WI38 (cell line): ENCODE measurements at regions not wholly inside any gene's neighbourhood (a gene's known extent, or its start where the extent isn't known, plus 50 kb on each side); places are given as distances from the start of the nearest gene placed in this dataset.
"Not testable (repeated sequence)": the region's sequence is repeated elsewhere in the genome, so short reads cannot be mapped to it uniquely, and the experiment has no call there.

Experiments
- H3K4me3 ChIP-seq: 2 replicates; pipeline ENCODE4 v1.5.1; 2011; ENCODE audit warnings: low read depth, mild to moderate bottlenecking, control low read depth, low read length
- TF ChIP-seq, protein P1 (sequence below): IDR thresholded peaks from 2 replicates; pipeline ENCODE4 v1.5.1; 2012; ENCODE audit warnings: low read depth, mild to moderate bottlenecking, control low read depth, low read length

DNA sequence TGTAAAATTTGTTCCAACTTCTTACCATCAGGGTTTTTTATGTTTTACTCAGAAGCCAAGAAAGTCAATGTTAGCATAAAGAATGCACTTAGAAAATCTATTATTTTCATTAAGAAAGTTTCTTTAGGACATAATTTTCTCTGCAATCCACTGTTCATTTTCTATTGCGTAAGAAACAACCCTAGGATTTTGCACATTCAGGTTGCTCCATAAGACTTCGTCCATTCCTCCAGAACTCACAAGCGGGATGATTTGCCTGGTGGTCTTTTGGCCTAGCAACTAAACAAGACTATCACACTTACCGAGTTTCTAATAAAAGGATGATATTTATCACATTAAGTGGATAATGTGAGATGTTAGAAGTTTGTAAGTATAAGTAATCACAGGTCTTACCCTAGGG is 376.3 kb upstream of the INTU start:
- H3K4me3 ChIP-seq, result no peak overlapping the region
- TF ChIP-seq, protein P1, sequence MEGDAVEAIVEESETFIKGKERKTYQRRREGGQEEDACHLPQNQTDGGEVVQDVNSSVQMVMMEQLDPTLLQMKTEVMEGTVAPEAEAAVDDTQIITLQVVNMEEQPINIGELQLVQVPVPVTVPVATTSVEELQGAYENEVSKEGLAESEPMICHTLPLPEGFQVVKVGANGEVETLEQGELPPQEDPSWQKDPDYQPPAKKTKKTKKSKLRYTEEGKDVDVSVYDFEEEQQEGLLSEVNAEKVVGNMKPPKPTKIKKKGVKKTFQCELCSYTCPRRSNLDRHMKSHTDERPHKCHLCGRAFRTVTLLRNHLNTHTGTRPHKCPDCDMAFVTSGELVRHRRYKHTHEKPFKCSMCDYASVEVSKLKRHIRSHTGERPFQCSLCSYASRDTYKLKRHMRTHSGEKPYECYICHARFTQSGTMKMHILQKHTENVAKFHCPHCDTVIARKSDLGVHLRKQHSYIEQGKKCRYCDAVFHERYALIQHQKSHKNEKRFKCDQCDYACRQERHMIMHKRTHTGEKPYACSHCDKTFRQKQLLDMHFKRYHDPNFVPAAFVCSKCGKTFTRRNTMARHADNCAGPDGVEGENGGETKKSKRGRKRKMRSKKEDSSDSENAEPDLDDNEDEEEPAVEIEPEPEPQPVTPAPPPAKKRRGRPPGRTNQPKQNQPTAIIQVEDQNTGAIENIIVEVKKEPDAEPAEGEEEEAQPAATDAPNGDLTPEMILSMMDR, result no peak

DNA sequence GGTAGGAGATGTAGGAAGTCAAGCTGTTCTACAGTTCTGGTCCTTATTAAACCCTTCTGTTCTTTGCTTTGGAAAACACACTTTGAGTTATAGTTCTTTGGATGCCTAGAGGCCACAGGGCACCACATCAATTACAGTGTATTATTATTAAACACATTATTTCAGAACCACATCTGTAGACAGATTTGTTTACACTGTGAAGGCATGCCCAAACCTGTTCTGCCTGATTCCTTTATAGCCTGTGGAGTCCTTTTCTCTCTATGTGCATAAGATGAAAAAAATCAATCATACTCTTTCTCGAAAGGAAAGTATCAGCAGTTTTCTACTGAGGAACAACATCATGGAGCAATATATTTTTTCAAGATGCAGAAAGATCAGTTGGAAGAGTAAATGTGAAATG is 371.3 kb upstream of the INTU start:
- H3K4me3 ChIP-seq, result no peak overlapping the region
- TF ChIP-seq, protein P1, result no peak

DNA sequence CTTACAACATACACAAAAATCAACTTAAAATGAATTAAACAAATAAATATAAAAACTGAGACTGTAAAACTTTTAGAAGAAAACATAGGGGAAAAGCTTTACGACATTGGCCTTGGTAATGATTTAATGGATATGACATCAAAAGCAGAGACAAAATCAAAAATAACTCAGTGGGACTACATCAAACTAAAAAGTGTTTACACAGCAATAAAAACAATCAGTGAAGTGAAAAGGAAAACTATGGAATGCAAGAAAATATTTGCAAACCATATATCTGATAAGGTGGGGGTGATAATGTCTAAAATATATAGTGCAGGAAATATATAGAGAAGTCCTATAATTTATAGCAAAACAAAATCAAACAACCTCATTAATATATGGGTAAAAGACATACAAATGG is 364.4 kb upstream of the INTU start:
- no peak overlapping the region for H3K4me3 ChIP-seq
- TF ChIP-seq, protein P1, result no peak

DNA sequence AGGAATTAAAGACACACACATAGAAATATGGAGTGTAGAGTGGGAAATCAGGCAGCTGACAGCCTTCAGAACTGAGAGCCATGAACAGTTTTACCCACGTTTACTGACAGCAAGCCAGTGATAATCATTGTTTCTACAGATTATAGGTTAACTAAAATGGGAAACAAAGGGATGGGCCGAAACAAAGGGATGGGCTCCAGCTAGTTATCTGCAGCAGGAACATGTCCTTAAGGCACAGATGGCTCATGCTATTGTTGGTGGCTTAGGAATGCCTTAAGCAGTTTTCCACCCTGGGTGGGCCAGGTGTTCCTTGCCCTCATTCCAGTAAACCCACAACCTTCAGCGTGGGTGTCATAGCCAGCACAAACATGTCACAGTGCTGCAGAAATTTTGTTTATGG is 355.7 kb upstream of the INTU start:
- not testable (repeated sequence) for H3K4me3 ChIP-seq

DNA sequence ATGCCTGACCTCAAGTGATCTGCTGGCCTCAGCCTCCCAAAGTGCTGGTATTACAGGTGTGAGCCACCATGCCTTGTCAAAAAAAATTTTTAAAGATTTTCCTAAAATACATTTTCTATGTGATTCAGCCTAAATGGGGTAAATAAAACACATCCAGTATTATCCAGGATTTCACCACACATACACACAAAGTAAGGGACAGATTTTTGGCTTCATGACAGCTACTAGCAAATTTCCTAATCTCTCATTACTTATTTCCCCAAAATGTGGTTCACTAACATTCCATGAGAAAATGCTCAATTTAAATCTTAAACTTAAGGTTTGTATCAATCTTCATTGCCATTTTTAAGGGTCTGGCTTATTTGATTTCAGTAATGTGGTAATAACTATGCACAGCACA is 348.5 kb upstream of the INTU start:
- no peak overlapping the region for H3K4me3 ChIP-seq
- TF ChIP-seq, protein P1, result no peak

DNA sequence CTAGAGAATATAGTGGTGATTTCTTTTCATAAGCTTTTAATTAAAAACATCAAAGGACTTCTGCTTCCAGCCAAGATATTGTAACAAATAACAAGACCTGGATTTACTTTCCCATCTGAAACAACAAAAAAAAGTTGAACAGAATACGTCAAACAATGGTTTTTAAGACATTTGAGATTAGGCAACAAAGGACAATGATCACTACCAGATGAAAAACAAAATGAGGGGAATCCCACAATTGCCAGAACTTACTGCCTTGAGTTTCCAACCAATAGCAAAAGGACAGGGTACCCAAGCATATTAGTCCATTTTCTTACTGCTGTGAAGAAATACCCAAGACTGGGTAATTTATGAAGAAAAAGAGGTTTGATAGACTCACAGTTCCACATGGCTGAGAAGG is 341.4 kb upstream of the INTU start:
- no peak overlapping the region for H3K4me3 ChIP-seq
- TF ChIP-seq, protein P1, result no peak

DNA sequence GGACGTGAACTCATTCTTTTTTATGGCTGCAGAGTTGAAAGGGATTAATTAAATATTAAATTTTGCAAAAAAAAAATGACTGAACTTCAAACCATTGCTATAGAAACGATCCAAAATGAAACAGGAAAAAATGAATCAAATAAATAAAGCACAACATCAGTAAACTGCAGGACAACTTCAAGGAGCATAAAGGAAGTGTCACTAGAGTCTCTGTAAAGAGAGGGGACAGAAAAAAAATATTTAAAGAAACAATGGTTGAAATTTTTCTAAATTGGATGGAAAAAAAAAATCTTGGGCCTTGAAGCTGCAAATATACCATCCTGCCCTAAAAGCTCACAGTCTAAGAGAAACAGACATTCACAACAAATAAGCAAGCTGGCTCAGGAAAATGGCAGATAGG is 339.3 kb upstream of the INTU start:
- TF ChIP-seq, protein P1, result no peak
- H3K4me3 ChIP-seq, result no peak overlapping the region

DNA sequence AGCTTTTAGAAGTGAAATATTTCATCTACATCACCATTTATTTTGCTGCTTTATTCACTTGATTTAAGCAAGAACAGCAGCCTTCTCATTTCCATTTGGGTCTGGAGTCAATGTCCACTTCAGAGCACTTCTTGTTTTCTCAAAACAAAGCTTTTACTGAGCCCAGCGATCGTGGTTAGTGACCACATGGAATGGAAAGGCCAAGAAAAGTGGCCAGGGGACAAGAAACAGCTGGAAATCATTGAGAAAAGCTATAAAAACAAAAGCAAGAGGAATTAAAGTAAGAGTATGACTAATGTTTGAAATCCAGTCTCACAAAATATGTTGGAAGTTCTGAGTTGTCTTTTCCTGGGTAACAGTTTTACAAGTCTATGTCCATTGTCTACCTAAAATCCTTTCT is 328.4 kb upstream of the INTU start:
- TF ChIP-seq, protein P1, result no peak
- no peak overlapping the region for H3K4me3 ChIP-seq
